OCI-LY3 (cell line): ENCODE measurements at regions not wholly inside any gene's neighbourhood (a gene's known extent, or its start where the extent isn't known, plus 50 kb on each side); places are given as distances from the start of the nearest gene placed in this dataset.

Source experiments
- CTCF ChIP-seq: fragments of 200-600, 300-600 bp; sonication (generic); IDR thresholded peaks from 2 replicates; pipeline ENCODE4 v1.5.1; 2014; ENCODE audit warnings: antibody characterized with exemption, low read length, low read depth
- EZH2phosphoT487 ChIP-seq: fragments of 200-600 bp; shearing (Covaris generic); IDR thresholded peaks from 2 replicates; pipeline ENCODE4 v1.6.1; 2018; ENCODE audit warnings: antibody characterized with exemption, mixed run types, low read depth

GRCh38 chr2:7094231-7094741 is 177.1 kb downstream of the RNF144A start:
- TF ChIP-seq CTCF (no peak), EZH2phosphoT487 (no peak)
